Trophoblast cell (in vitro differentiated cells and primary cell): ENCODE measurements at regions not wholly inside any gene's neighbourhood (a gene's known extent, or its start where the extent isn't known, plus 50 kb on each side); places are given as distances from the start of the nearest gene placed in this dataset.

Source experiments
- DNase-seq, 2 donors: peaks; one replicate each; pipeline ENCODE4 v3.0.0-alpha.2; 2016
- H2AFZ ChIP-seq: 2 replicates; pipeline ENCODE4 v1.6.1; 2013; ENCODE audit warnings: low read length, moderate library complexity, mild to moderate bottlenecking; ENCODE audit not compliant: insufficient read depth, poor library complexity
- H2AK5ac ChIP-seq: 2 replicates; pipeline ENCODE4 v1.6.1; 2013; ENCODE audit warnings: mild to moderate bottlenecking, low read length
- H2BK120ac ChIP-seq: 2 replicates; pipeline ENCODE4 v1.6.1; 2013; ENCODE audit warnings: low read length, mild to moderate bottlenecking, moderate library complexity; ENCODE audit not compliant: insufficient read depth, poor library complexity
- H2BK12ac ChIP-seq: 2 replicates; pipeline ENCODE4 v1.6.1; 2013; ENCODE audit warnings: mild to moderate bottlenecking, low read length, moderate library complexity
- H2BK5ac ChIP-seq: 2 replicates; pipeline ENCODE4 v1.6.1; 2013; ENCODE audit warnings: low read length, low read depth, moderate library complexity, mild to moderate bottlenecking; ENCODE audit not compliant: poor library complexity
- H3K14ac ChIP-seq: 2 replicates; pipeline ENCODE4 v1.6.1; 2013; ENCODE audit warnings: mild to moderate bottlenecking, low read length
- H3K18ac ChIP-seq: 2 replicates; pipeline ENCODE4 v1.6.1; 2013; ENCODE audit warnings: mild to moderate bottlenecking, low read length
- H3K23ac ChIP-seq: 2 replicates; pipeline ENCODE4 v1.6.1; 2013; ENCODE audit warnings: low read length
- H3K27ac ChIP-seq: 2 replicates; pipeline ENCODE4 v1.5.1; 2013; ENCODE audit warnings: low read depth, mild to moderate bottlenecking, inconsistent platforms, low read length, moderate library complexity
- H3K27me3 ChIP-seq: 2 replicates; pipeline ENCODE4 v1.6.1; 2013; ENCODE audit warnings: inconsistent platforms, mild to moderate bottlenecking, low read length, moderate library complexity; ENCODE audit not compliant: insufficient read depth
- H3K36me3 ChIP-seq, 2 experiments: 1 replicate in 1 of 2; 2 replicates in 1 of 2; pipeline ENCODE4 v1.6.1; 2013; ENCODE audit warnings: low read length in 2 of 2, mild to moderate bottlenecking in 2 of 2, moderate library complexity in 1 of 2; ENCODE audit not compliant: insufficient read depth in 2 of 2, control insufficient read depth in 1 of 2
- H3K4ac ChIP-seq: 2 replicates; pipeline ENCODE4 v1.6.1; 2013; ENCODE audit warnings: low read depth, mild to moderate bottlenecking, low read length, moderate library complexity
- H3K4me1 ChIP-seq, 2 experiments: 1 replicate in 1 of 2; 2 replicates in 1 of 2; pipeline ENCODE4 v1.6.1; 2013; ENCODE audit warnings: low read length in 2 of 2, mild to moderate bottlenecking in 2 of 2, moderate library complexity in 1 of 2; ENCODE audit not compliant: insufficient read depth in 2 of 2, control insufficient read depth in 1 of 2
- H3K4me2 ChIP-seq: 2 replicates; pipeline ENCODE4 v1.6.1; 2013; ENCODE audit warnings: inconsistent platforms, mild to moderate bottlenecking, low read length, moderate library complexity
- H3K4me3 ChIP-seq: 2 replicates; pipeline ENCODE4 v1.5.1; 2013; ENCODE audit warnings: mild to moderate bottlenecking, low read depth, low read length, inconsistent platforms
- H3K79me1 ChIP-seq: one replicate; pipeline ENCODE4 v1.6.1; 2013; ENCODE audit warnings: low read length
- H3K79me2 ChIP-seq: 2 replicates; pipeline ENCODE4 v1.6.1; 2013; ENCODE audit warnings: low read length, mild to moderate bottlenecking; ENCODE audit not compliant: control insufficient read depth, insufficient read depth, poor library complexity
- H3K9ac ChIP-seq: 2 replicates; pipeline ENCODE4 v1.6.1; 2013; ENCODE audit warnings: mild to moderate bottlenecking, low read length
- H3K9me3 ChIP-seq: 2 replicates; pipeline ENCODE4 v1.6.1; 2013; ENCODE audit warnings: low read depth, mild to moderate bottlenecking, control low read depth, inconsistent platforms, low read length; ENCODE audit not compliant: insufficient read depth
- H4K12ac ChIP-seq: 2 replicates; pipeline ENCODE4 v1.6.1; 2013; ENCODE audit warnings: low read depth, mild to moderate bottlenecking, low read length, moderate library complexity
- H4K8ac ChIP-seq: 2 replicates; pipeline ENCODE4 v1.6.1; 2013; ENCODE audit warnings: low read depth, mild to moderate bottlenecking, low read length, moderate library complexity
- H4K91ac ChIP-seq: one replicate; pipeline ENCODE4 v1.6.1; 2013; ENCODE audit warnings: low read depth, mild to moderate bottlenecking, low read length, moderate library complexity
- WGBS: extraction: QIAGEN DNeasy Blood & Tissue Kit; methylation state at CpG from one replicate; pipeline ENCODE4 v1.1.7; 2013; ENCODE audit warnings: missing lambda C conversion rate; ENCODE audit not compliant: insufficient read length, insufficient coverage; ENCODE audit errors: extremely low coverage; 5-methylcytosine and 5-hydroxymethylcytosine counted together

- no peak overlapping the region for H3K14ac ChIP-seq
- H3K18ac ChIP-seq, result no peak overlapping the region
- no peak overlapping the region for H4K12ac ChIP-seq
- peak; percentile 3 to 44 for DNase-seq
- H2BK120ac ChIP-seq, result no peak overlapping the region
- no CpG with 5 or more reads among the region's 6 CpGs for WGBS
- no peak overlapping the region for H3K4me3 ChIP-seq
- H3K4ac ChIP-seq, result no peak overlapping the region
- H2AK5ac ChIP-seq, result no peak overlapping the region
- H3K23ac ChIP-seq, result no peak overlapping the region
- H3K4me2 ChIP-seq, result no peak overlapping the region
- H4K8ac ChIP-seq, result no peak overlapping the region
- no peak overlapping the region for H3K9ac ChIP-seq
- H3K27me3 ChIP-seq, result no peaks in the 10 kb centered on the region
- no peak overlapping the region for H3K27ac ChIP-seq
- H2BK5ac ChIP-seq, result no peak overlapping the region
- H3K4me1 ChIP-seq, result no peaks in the 10 kb centered on the region
- no peak overlapping the region for H4K91ac ChIP-seq
- no peaks in the 10 kb centered on the region for H3K36me3 ChIP-seq
- no peak overlapping the region for H2BK12ac ChIP-seq
- no peak overlapping the region for H2AFZ ChIP-seq
- no peaks in the 10 kb centered on the region for H3K79me2 ChIP-seq
- H3K79me1 ChIP-seq, result no peaks in the 10 kb centered on the region
- H3K9me3 ChIP-seq, result no peaks in the 10 kb centered on the region
Observed at GRCh38 chr2:188065386-188065785, 226.3 kb upstream of the GULP1 start.

GRCh38 chr2:188068093-188068492 lies 223.6 kb upstream of the GULP1 start:
- Histone ChIP-seq H2AFZ (no peak overlapping the region), H4K12ac (no peak overlapping the region), H2AK5ac (no peak overlapping the region), H3K4me2 (no peak overlapping the region), H2BK12ac (no peak overlapping the region), H2BK5ac (no peak overlapping the region), H3K36me3 (peaks cover 0 to 2% of the 10 kb centered on the region in 2 experiments), H3K9me3 (no peaks in the 10 kb centered on the region), H3K27me3 (no peaks in the 10 kb centered on the region), H4K8ac (no peak overlapping the region), H3K27ac (no peak overlapping the region), H3K4me1 (no peaks in the 10 kb centered on the region), H3K4ac (no peak overlapping the region), H3K18ac (no peak overlapping the region), H3K14ac (no peak overlapping the region), H3K79me2 (no peaks in the 10 kb centered on the region), H3K4me3 (no peak overlapping the region), H3K23ac (no peak overlapping the region), H2BK120ac (no peak overlapping the region), H3K79me1 (no peaks in the 10 kb centered on the region), H3K9ac (no peak overlapping the region), H4K91ac (no peak overlapping the region)
- WGBS, result no CpG with 5 or more reads among the region's 5 CpGs
- DNase-seq, result no peak

- Histone ChIP-seq H3K4ac (no peak overlapping the region), H2BK5ac (no peak overlapping the region), H4K12ac (no peak overlapping the region), H4K91ac (no peak overlapping the region), H3K27ac (no peak overlapping the region), H2AK5ac (no peak overlapping the region), H3K4me3 (no peak overlapping the region), H3K27me3 (no peaks in the 10 kb centered on the region), H3K4me2 (no peak overlapping the region), H4K8ac (no peak overlapping the region), H2BK120ac (no peak overlapping the region), H3K9ac (no peak overlapping the region), H3K79me1 (no peaks in the 10 kb centered on the region), H3K79me2 (no peaks in the 10 kb centered on the region), H3K9me3 (peaks cover 3% of the 10 kb centered on the region), H2AFZ (no peak overlapping the region), H3K18ac (no peak overlapping the region), H3K4me1 (no peaks in the 10 kb centered on the region), H2BK12ac (no peak overlapping the region), H3K23ac (no peak overlapping the region), H3K14ac (no peak overlapping the region), H3K36me3 (no peaks in the 10 kb centered on the region)
- no CpG with 5 or more reads among the region's 2 CpGs for WGBS
- no peak for DNase-seq
Observed at GRCh38 chr2:188076149-188077056, 215.3 kb upstream of the GULP1 start.

DNA sequence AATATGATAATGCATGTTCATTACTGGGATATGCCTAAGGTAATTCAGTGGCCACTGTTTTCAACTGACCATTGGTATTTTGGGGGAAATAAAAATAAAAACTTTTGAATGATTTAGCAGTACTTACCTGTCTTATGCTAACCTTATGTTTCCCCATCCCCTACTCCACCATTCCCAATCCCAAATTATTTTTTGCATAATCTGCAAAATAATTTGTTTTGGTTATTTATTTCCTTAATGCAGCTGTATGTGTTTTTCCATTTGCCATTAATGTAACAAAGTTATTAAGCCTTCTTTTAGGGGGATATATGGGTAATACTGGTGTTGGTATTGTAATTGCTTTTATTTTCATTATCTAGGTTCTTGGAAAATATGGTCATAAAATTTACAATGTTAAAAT lies 213.9 kb upstream of the GULP1 start:
- Histone ChIP-seq H3K9me3 (peaks cover 3% of the 10 kb centered on the region), H2BK120ac (no peak overlapping the region), H3K4me3 (no peak overlapping the region), H3K79me2 (no peaks in the 10 kb centered on the region), H2AK5ac (no peak overlapping the region), H2AFZ (no peak overlapping the region), H4K91ac (no peak overlapping the region), H2BK5ac (no peak overlapping the region), H3K23ac (no peak overlapping the region), H3K9ac (no peak overlapping the region), H3K36me3 (no peaks in the 10 kb centered on the region), H3K4ac (no peak overlapping the region), H3K27me3 (no peaks in the 10 kb centered on the region), H3K18ac (no peak overlapping the region), H4K12ac (no peak overlapping the region), H3K79me1 (no peaks in the 10 kb centered on the region), H3K4me2 (no peak overlapping the region), H3K27ac (no peak overlapping the region), H3K4me1 (no peaks in the 10 kb centered on the region), H3K14ac (no peak overlapping the region), H2BK12ac (no peak overlapping the region), H4K8ac (no peak overlapping the region)
- DNase-seq, result no peak
